ENCODE measurements at regions not wholly inside any gene's neighbourhood (a gene's known extent, or its start where the extent isn't known, plus 50 kb on each side); places are given as distances from the start of the nearest gene placed in this dataset.
A peak's percentile ranks its signal among the peaks of the same experiment; 100 is the strongest.

DNA sequence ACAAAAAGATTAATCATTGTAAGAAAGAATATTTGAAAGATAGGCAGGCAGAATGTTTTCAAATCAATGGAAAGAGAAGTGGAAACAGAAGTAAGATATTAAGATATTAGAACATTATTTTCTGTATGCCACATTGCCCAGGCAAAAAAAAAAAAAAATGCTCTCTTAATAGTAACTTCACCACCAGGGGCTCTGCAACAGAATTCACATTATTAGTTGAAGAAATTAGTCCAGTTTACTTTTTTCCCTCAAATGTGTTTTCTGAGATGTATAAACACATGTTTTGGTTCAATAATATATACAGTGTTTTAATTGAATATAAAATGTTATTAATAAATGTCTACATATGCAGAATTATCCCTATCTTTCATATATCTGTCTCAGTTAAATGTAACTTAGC is 78.0 kb upstream of the ADAD1 start:
- TF ChIP-seq, protein P1, sequence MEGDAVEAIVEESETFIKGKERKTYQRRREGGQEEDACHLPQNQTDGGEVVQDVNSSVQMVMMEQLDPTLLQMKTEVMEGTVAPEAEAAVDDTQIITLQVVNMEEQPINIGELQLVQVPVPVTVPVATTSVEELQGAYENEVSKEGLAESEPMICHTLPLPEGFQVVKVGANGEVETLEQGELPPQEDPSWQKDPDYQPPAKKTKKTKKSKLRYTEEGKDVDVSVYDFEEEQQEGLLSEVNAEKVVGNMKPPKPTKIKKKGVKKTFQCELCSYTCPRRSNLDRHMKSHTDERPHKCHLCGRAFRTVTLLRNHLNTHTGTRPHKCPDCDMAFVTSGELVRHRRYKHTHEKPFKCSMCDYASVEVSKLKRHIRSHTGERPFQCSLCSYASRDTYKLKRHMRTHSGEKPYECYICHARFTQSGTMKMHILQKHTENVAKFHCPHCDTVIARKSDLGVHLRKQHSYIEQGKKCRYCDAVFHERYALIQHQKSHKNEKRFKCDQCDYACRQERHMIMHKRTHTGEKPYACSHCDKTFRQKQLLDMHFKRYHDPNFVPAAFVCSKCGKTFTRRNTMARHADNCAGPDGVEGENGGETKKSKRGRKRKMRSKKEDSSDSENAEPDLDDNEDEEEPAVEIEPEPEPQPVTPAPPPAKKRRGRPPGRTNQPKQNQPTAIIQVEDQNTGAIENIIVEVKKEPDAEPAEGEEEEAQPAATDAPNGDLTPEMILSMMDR (conservative IDR thresholded peaks at IDR 0.05), result peak; percentile 34; the same call in 1 of the 2 replicates
- TF ChIP-seq EZH2 (IDR thresholded peaks at IDR 0.05; ENCODE audit: low read depth), result no peak

All from PC-9 (cell line).